Mesenchymal stem cell (in vitro differentiated cells and primary cell): ENCODE measurements at regions not wholly inside any gene's neighbourhood (a gene's known extent, or its start where the extent isn't known, plus 50 kb on each side); places are given as distances from the start of the nearest gene placed in this dataset.
A peak's percentile ranks its signal among the peaks of the same experiment; 100 is the strongest.

Experiments used
- DNase-seq: peaks from one replicate; pipeline ENCODE4 v3.0.0-alpha.2; 2013
- H2AFZ ChIP-seq: one replicate; pipeline ENCODE4 v1.6.1; 2013; ENCODE audit warnings: low read depth, mild to moderate bottlenecking, control low read depth, inconsistent platforms, low read length, moderate library complexity
- H2AK5ac ChIP-seq: 2 replicates; pipeline ENCODE4 v1.6.1; 2013; ENCODE audit warnings: low read length, moderate library complexity, mild to moderate bottlenecking, inconsistent platforms; ENCODE audit not compliant: severe bottlenecking
- H2BK120ac ChIP-seq: one replicate; pipeline ENCODE4 v1.6.1; 2013; ENCODE audit warnings: low read depth, mild to moderate bottlenecking, inconsistent platforms, low read length, moderate library complexity
- H2BK12ac ChIP-seq, 2 experiments: one replicate each; pipeline ENCODE4 v1.6.1; 2013; ENCODE audit warnings: inconsistent platforms in 2 of 2, low read length in 2 of 2, mild to moderate bottlenecking in 2 of 2, moderate library complexity in 2 of 2, control low read depth in 1 of 2
- H2BK15ac ChIP-seq: one replicate; pipeline ENCODE4 v1.6.1; 2013; ENCODE audit warnings: mild to moderate bottlenecking, low read depth, inconsistent platforms; ENCODE audit not compliant: poor library complexity, severe bottlenecking
- H2BK5ac ChIP-seq: 2 replicates; pipeline ENCODE4 v1.6.1; 2013; ENCODE audit warnings: low read depth, mild to moderate bottlenecking, low read length, control low read depth, inconsistent platforms; ENCODE audit not compliant: poor library complexity, severe bottlenecking
- H3K14ac ChIP-seq, 2 experiments: one replicate each; pipeline ENCODE4 v1.6.1; 2013; ENCODE audit warnings: inconsistent platforms in 2 of 2, low read length in 2 of 2, control low read depth in 1 of 2, mild to moderate bottlenecking in 1 of 2, moderate library complexity in 1 of 2
- H3K18ac ChIP-seq, 2 experiments: one replicate each; pipeline ENCODE4 v1.6.1; 2013; ENCODE audit warnings: inconsistent platforms in 2 of 2, low read length in 2 of 2, control low read depth in 1 of 2, low read depth in 1 of 2, mild to moderate bottlenecking in 1 of 2
- H3K23ac ChIP-seq, 2 experiments: one replicate each; pipeline ENCODE4 v1.6.1; 2013; ENCODE audit warnings: inconsistent platforms in 2 of 2, low read length in 2 of 2, mild to moderate bottlenecking in 2 of 2, moderate library complexity in 2 of 2, control low read depth in 1 of 2
- H3K27ac ChIP-seq: 2 replicates; pipeline ENCODE4 v1.5.1; 2013; ENCODE audit warnings: mild to moderate bottlenecking, moderate library complexity, low read length, control low read depth, inconsistent platforms; ENCODE audit not compliant: poor library complexity, severe bottlenecking
- H3K27me3 ChIP-seq, 2 experiments: 2 replicates each; pipeline versions ENCODE4 v1.6.1 to v1.7.0; 2013; ENCODE audit warnings: low read length in 2 of 2, mild to moderate bottlenecking in 2 of 2, moderate library complexity in 2 of 2, control low read depth in 1 of 2, inconsistent platforms in 1 of 2; ENCODE audit not compliant: control insufficient read depth in 1 of 2, insufficient read depth in 1 of 2
- H3K36me3 ChIP-seq, 2 experiments: 2 replicates each; pipeline versions ENCODE4 v1.6.1 to v1.7.0; 2013; ENCODE audit warnings: low read length in 2 of 2, control low read depth in 1 of 2, inconsistent platforms in 1 of 2, low read depth in 1 of 2, mild to moderate bottlenecking in 1 of 2; ENCODE audit not compliant: insufficient read depth in 2 of 2, control insufficient read depth in 1 of 2
- H3K4ac ChIP-seq, 2 experiments: one replicate each; pipeline ENCODE4 v1.6.1; 2013; ENCODE audit warnings: inconsistent platforms in 2 of 2, low read length in 2 of 2, mild to moderate bottlenecking in 2 of 2, moderate library complexity in 2 of 2, control low read depth in 1 of 2, low read depth in 1 of 2
- H3K4me1 ChIP-seq: 2 replicates; pipeline ENCODE4 v1.6.1; 2013; ENCODE audit warnings: low read depth, low read length, control low read depth; ENCODE audit not compliant: control insufficient read depth, insufficient read depth
- H3K4me2 ChIP-seq: 2 replicates; pipeline ENCODE4 v1.6.1; 2013; ENCODE audit warnings: low read length, mild to moderate bottlenecking, inconsistent platforms; ENCODE audit not compliant: poor library complexity, severe bottlenecking
- H3K4me3 ChIP-seq, 2 experiments: 2 replicates each; pipeline versions ENCODE4 v1.5.1 to v1.7.0; 2013; ENCODE audit warnings: low read length in 2 of 2, mild to moderate bottlenecking in 2 of 2, control low read depth in 1 of 2, low read depth in 1 of 2; ENCODE audit not compliant: insufficient read depth in 1 of 2
- H3K79me1 ChIP-seq: replicated peaks from 2 replicates; pipeline ENCODE4 v1.6.1; 2013; ENCODE audit warnings: mild to moderate bottlenecking, control low read depth, low read length, inconsistent platforms; ENCODE audit not compliant: poor library complexity, severe bottlenecking
- H3K9ac ChIP-seq: 2 replicates; pipeline ENCODE4 v1.7.0; 2013; ENCODE audit warnings: mild to moderate bottlenecking, low read length, moderate library complexity
- H3K9me3 ChIP-seq: 2 replicates; pipeline ENCODE4 v1.7.0; 2013; ENCODE audit warnings: mild to moderate bottlenecking, low read length; ENCODE audit not compliant: control insufficient read depth
- H4K8ac ChIP-seq: one replicate; pipeline ENCODE4 v1.6.1; 2013; ENCODE audit warnings: inconsistent platforms, mild to moderate bottlenecking, low read length, moderate library complexity
- H4K91ac ChIP-seq: one replicate; pipeline ENCODE4 v1.6.1; 2013; ENCODE audit warnings: mild to moderate bottlenecking, low read length, inconsistent platforms
- WGBS: methylation state at CpG from one replicate; pipeline ENCODE4 v1.1.7; 2013; ENCODE audit warnings: mixed read lengths; 5-methylcytosine and 5-hydroxymethylcytosine counted together

GRCh38 chr13:44270150-44270549 lies 103.5 kb upstream of the SERP2 start:
- Histone ChIP-seq H3K4me3 (no peak overlapping the region), H2AK5ac (no peak overlapping the region), H3K36me3 (no peaks in the 10 kb centered on the region), H3K27me3 (no peaks in the 10 kb centered on the region), H3K9ac (no peak overlapping the region), H3K27ac (no peak overlapping the region), H4K8ac (no peak overlapping the region), H2BK15ac (no peak overlapping the region), H3K4me1 (peaks cover 3% of the 10 kb centered on the region), H2BK5ac (no peak overlapping the region), H3K79me1 (no peaks in the 10 kb centered on the region), H3K4me2 (no peak overlapping the region), H2BK12ac (peak overlapping the region; percentile 78 to 92), H3K23ac (no peak overlapping the region), H3K14ac (no peak overlapping the region), H3K9me3 (no peaks in the 10 kb centered on the region), H3K4ac (peak overlapping the region in 1 of 2 experiments; percentile 81), H4K91ac (peak overlapping the region; percentile 80), H3K18ac (peak overlapping the region; percentile 52 to 83), H2BK120ac (peak overlapping the region; percentile 75), H2AFZ (no peak overlapping the region)
- 98% methylated on average over 3 of the region's 3 CpGs for WGBS
- DNase-seq: no peak

- Histone ChIP-seq H4K91ac (peak overlapping the region; percentile 8), H2AK5ac (no peak overlapping the region), H3K4me1 (peaks cover 3% of the 10 kb centered on the region), H2BK120ac (no peak overlapping the region), H3K4me2 (no peak overlapping the region), H3K27me3 (no peaks in the 10 kb centered on the region), H3K14ac (no peak overlapping the region), H2AFZ (no peak overlapping the region), H2BK15ac (peak overlapping the region; percentile 80), H3K9me3 (no peaks in the 10 kb centered on the region), H2BK12ac (peak overlapping the region in 1 of 2 experiments; percentile 27), H3K4me3 (no peak overlapping the region), H3K79me1 (no peaks in the 10 kb centered on the region), H3K4ac (peak overlapping the region; percentile 0 to 77), H3K27ac (no peak overlapping the region), H2BK5ac (no peak overlapping the region), H3K23ac (no peak overlapping the region), H4K8ac (no peak overlapping the region), H3K18ac (peak overlapping the region; percentile 4 to 40), H3K9ac (no peak overlapping the region), H3K36me3 (no peaks in the 10 kb centered on the region)
- DNase-seq: peak; percentile 90
- 4% methylated on average over 4 of the region's 4 CpGs for WGBS
Measured at GRCh38 chr13:44271031-44271455, 102.6 kb upstream of the SERP2 start.

- Histone ChIP-seq H4K8ac (no peak overlapping the region), H3K4me1 (peaks cover 2% of the 10 kb centered on the region), H3K9ac (peak overlapping the region; percentile 31), H3K79me1 (no peaks in the 10 kb centered on the region), H3K9me3 (no peaks in the 10 kb centered on the region), H3K4me3 (no peak overlapping the region), H2BK5ac (no peak overlapping the region), H3K27me3 (no peaks in the 10 kb centered on the region), H3K23ac (no peak overlapping the region), H3K4ac (peak overlapping the region; percentile 0 to 77), H4K91ac (peak overlapping the region; percentile 8), H2AFZ (no peak overlapping the region), H2BK120ac (no peak overlapping the region), H2BK12ac (peak overlapping the region in 1 of 2 experiments; percentile 27), H2BK15ac (peak overlapping the region; percentile 80), H3K27ac (no peak overlapping the region), H3K18ac (peak overlapping the region; percentile 4 to 40), H3K14ac (peak overlapping the region in 1 of 2 experiments; percentile 9), H3K36me3 (no peaks in the 10 kb centered on the region), H2AK5ac (no peak overlapping the region), H3K4me2 (no peak overlapping the region)
- WGBS: 88% methylated on average over 2 of the region's 2 CpGs
- DNase-seq: no peak
Measured at GRCh38 chr13:44271473-44271872, 102.2 kb upstream of the SERP2 start.

- Histone ChIP-seq H3K27me3 (no peaks in the 10 kb centered on the region), H3K4ac (peak overlapping the region in 1 of 2 experiments; percentile 34), H2BK120ac (no peak overlapping the region), H3K23ac (no peak overlapping the region), H3K14ac (no peak overlapping the region), H4K91ac (peak overlapping the region; percentile 23), H3K27ac (no peak overlapping the region), H3K4me3 (no peak overlapping the region), H3K4me2 (no peak overlapping the region), H3K9ac (peak overlapping the region; percentile 31), H4K8ac (peak overlapping the region; percentile 57), H3K9me3 (no peaks in the 10 kb centered on the region), H2BK12ac (peak overlapping the region; percentile 2 to 50), H2AK5ac (no peak overlapping the region), H2BK5ac (no peak overlapping the region), H3K4me1 (peaks cover 2% of the 10 kb centered on the region), H3K79me1 (no peaks in the 10 kb centered on the region), H2AFZ (no peak overlapping the region), H3K36me3 (no peaks in the 10 kb centered on the region), H3K18ac (peak overlapping the region; percentile 43 to 62), H2BK15ac (no peak overlapping the region)
- DNase-seq: peak; percentile 31
- WGBS: 48% methylated on average over 1 of the region's 1 CpG
Measured at GRCh38 chr13:44271915-44272341, 101.7 kb upstream of the SERP2 start.
